ENCODE measurements at regions not wholly inside any gene's neighbourhood (a gene's known extent, or its start where the extent isn't known, plus 50 kb on each side); places are given as distances from the start of the nearest gene placed in this dataset.

GRCh38 chr4:174438711-174439110, 83.6 kb downstream of the HPGD start:
- H3K27ac ChIP-seq (replicated peaks), result no peak overlapping the region
- TF ChIP-seq SPI1 (IDR thresholded peaks at IDR 0.05; ENCODE audit: borderline replicate concordance, low read depth) (no peak), GABPA (IDR thresholded peaks at IDR 0.05; ENCODE audit: low read depth) (no peak), POLR2AphosphoS5 (IDR thresholded peaks at IDR 0.05; ENCODE audit: low read depth) (no peak)
- TF ChIP-seq, protein P1, sequence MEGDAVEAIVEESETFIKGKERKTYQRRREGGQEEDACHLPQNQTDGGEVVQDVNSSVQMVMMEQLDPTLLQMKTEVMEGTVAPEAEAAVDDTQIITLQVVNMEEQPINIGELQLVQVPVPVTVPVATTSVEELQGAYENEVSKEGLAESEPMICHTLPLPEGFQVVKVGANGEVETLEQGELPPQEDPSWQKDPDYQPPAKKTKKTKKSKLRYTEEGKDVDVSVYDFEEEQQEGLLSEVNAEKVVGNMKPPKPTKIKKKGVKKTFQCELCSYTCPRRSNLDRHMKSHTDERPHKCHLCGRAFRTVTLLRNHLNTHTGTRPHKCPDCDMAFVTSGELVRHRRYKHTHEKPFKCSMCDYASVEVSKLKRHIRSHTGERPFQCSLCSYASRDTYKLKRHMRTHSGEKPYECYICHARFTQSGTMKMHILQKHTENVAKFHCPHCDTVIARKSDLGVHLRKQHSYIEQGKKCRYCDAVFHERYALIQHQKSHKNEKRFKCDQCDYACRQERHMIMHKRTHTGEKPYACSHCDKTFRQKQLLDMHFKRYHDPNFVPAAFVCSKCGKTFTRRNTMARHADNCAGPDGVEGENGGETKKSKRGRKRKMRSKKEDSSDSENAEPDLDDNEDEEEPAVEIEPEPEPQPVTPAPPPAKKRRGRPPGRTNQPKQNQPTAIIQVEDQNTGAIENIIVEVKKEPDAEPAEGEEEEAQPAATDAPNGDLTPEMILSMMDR (IDR thresholded peaks at IDR 0.05; ENCODE audit: insufficient read depth, low read length), result no peak
- TF ChIP-seq, protein P2, sequence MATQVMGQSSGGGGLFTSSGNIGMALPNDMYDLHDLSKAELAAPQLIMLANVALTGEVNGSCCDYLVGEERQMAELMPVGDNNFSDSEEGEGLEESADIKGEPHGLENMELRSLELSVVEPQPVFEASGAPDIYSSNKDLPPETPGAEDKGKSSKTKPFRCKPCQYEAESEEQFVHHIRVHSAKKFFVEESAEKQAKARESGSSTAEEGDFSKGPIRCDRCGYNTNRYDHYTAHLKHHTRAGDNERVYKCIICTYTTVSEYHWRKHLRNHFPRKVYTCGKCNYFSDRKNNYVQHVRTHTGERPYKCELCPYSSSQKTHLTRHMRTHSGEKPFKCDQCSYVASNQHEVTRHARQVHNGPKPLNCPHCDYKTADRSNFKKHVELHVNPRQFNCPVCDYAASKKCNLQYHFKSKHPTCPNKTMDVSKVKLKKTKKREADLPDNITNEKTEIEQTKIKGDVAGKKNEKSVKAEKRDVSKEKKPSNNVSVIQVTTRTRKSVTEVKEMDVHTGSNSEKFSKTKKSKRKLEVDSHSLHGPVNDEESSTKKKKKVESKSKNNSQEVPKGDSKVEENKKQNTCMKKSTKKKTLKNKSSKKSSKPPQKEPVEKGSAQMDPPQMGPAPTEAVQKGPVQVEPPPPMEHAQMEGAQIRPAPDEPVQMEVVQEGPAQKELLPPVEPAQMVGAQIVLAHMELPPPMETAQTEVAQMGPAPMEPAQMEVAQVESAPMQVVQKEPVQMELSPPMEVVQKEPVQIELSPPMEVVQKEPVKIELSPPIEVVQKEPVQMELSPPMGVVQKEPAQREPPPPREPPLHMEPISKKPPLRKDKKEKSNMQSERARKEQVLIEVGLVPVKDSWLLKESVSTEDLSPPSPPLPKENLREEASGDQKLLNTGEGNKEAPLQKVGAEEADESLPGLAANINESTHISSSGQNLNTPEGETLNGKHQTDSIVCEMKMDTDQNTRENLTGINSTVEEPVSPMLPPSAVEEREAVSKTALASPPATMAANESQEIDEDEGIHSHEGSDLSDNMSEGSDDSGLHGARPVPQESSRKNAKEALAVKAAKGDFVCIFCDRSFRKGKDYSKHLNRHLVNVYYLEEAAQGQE (IDR thresholded peaks at IDR 0.05; ENCODE audit: insufficient replicate concordance, low read depth), result no peak
- H3K4me3 ChIP-seq (replicated peaks; ENCODE audit: insufficient read depth, low read length), result no peak overlapping the region
- no peaks in the 10 kb centered on the region for H3K27me3 ChIP-seq (ENCODE audit: insufficient read depth, poor library complexity, severe bottlenecking)
- no peak for DNase-seq (ENCODE audit: low read depth in 1 of 2, low spot score in 1 of 2)

- no peak for TF ChIP-seq SPI1 (IDR thresholded peaks at IDR 0.05; ENCODE audit: borderline replicate concordance, low read depth)
- TF ChIP-seq, protein P1 (IDR thresholded peaks at IDR 0.05; ENCODE audit: insufficient read depth, low read length), result no peak
- TF ChIP-seq, protein P2 (IDR thresholded peaks at IDR 0.05; ENCODE audit: insufficient replicate concordance, low read depth), result no peak
- TF ChIP-seq POLR2AphosphoS5 (IDR thresholded peaks at IDR 0.05; ENCODE audit: low read depth), result no peak
- no peak for TF ChIP-seq GABPA (IDR thresholded peaks at IDR 0.05; ENCODE audit: low read depth)
- Histone ChIP-seq H3K27ac (replicated peaks) (no peak overlapping the region), H3K27me3 (ENCODE audit: insufficient read depth, poor library complexity, severe bottlenecking) (no peaks in the 10 kb centered on the region), H3K4me3 (replicated peaks; ENCODE audit: insufficient read depth, low read length) (no peak overlapping the region)
- no peak for DNase-seq (ENCODE audit: low read depth in 1 of 2, low spot score in 1 of 2)
Observed at GRCh38 chr4:174437749-174438148, 84.5 kb downstream of the HPGD start.

GRCh38 chr4:174437324-174437723, 85.0 kb downstream of the HPGD start:
- DNase-seq (ENCODE audit: low read depth in 1 of 2, low spot score in 1 of 2), result no peak
- Histone ChIP-seq H3K4me3 (replicated peaks; ENCODE audit: insufficient read depth, low read length) (no peak overlapping the region), H3K27ac (replicated peaks) (no peak overlapping the region), H3K27me3 (ENCODE audit: insufficient read depth, poor library complexity, severe bottlenecking) (no peaks in the 10 kb centered on the region)
- TF ChIP-seq POLR2AphosphoS5 (IDR thresholded peaks at IDR 0.05; ENCODE audit: low read depth), result no peak

- H3K27ac ChIP-seq (replicated peaks), result no peak overlapping the region
- no peak for DNase-seq (ENCODE audit: low read depth in 1 of 2, low spot score in 1 of 2)
- H3K4me3 ChIP-seq (replicated peaks; ENCODE audit: insufficient read depth, low read length), result no peak overlapping the region
- no peaks in the 10 kb centered on the region for H3K27me3 ChIP-seq (ENCODE audit: insufficient read depth, poor library complexity, severe bottlenecking)
- TF ChIP-seq POLR2AphosphoS5 (IDR thresholded peaks at IDR 0.05; ENCODE audit: low read depth) (no peak), SPI1 (IDR thresholded peaks at IDR 0.05; ENCODE audit: borderline replicate concordance, low read depth) (no peak), GABPA (IDR thresholded peaks at IDR 0.05; ENCODE audit: low read depth) (no peak)
- TF ChIP-seq, protein P2 (IDR thresholded peaks at IDR 0.05; ENCODE audit: insufficient replicate concordance, low read depth), result no peak
- TF ChIP-seq, protein P1 (IDR thresholded peaks at IDR 0.05; ENCODE audit: insufficient read depth, low read length), result no peak
Observed at GRCh38 chr4:174436377-174436776, 85.9 kb downstream of the HPGD start.
